ENCODE measurements at regions not wholly inside any gene's neighbourhood (a gene's known extent, or its start where the extent isn't known, plus 50 kb on each side); places are given as distances from the start of the nearest gene placed in this dataset.

GRCh38 chr6:137351890-137352289 lies 132.7 kb upstream of the IFNGR1 start:
- no peak for DNase-seq

DNA sequence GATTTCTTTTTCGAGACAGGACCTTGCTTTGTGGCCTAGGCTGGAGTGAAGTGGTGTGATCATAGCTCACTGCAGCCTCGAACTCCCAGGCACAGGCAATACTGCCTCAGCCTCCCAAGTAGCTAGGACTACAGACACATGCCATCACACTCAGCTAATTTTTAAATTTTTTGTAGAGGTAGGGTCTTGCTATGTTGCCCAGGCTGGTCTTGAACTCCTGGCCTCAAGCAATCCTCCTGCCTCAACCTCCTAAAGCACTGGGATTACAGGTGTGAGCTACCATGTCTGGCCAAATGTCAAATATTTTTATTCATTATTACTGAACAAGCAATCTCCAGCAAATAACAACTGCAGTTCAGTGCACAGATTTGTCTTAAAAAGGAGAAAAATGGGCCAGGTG lies 131.7 kb upstream of the IFNGR1 start:
- no peak for DNase-seq

GRCh38 chr6:137349856-137350830 lies 131.0 kb upstream of the IFNGR1 start:
- no peak for DNase-seq

DNA sequence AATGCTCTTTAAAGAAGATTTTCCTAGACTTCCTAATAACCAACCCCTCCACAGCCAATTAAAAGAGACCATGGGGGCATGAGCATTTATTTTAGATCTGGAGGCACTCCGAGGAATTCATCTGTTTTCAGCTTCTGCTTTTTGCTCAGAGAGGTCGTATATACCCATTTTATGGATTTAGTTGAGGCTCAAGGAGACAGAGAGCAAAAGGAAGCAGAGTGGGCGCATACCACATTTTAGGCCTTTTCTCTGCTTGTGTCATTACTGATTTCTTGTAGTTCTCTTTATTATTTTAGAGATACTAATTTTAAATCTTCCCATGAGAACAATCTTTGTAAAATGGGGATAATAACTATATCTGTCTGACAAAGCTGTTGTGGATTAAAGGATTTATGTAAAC lies 129.6 kb upstream of the IFNGR1 start:
- DNase-seq: no peak

GRCh38 chr6:137343241-137343640 lies 124.1 kb upstream of the IFNGR1 start:
- no peak for DNase-seq

DNA sequence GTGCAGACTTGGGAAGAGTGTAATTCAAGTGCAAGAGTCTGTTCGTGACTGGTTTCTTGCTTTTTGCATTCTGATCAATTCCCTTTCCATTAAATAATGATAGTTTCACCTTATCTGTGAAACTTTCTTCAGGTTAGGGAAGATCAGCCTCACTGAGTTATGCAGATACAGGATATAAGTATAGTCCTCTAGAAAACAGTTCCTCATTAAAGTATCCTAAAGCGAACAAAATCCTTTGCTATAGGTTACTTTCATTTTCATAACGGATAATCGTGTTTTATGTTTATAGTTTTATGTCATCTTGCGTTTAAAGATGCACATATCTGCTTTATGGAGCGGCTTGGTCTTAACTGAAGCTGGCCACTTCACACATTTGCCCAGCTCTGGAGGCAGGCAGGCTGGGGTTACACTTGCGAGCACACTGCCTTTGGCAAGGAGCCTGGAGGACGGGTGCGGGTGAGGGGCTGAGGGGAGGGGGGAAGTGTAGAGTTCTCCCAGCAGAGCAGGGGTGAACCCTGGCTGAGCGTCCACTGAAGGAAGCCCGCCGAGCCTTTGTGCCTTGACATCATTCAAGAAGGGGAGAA lies 123.5 kb upstream of the IFNGR1 start:
- DNase-seq: no peak

DNA sequence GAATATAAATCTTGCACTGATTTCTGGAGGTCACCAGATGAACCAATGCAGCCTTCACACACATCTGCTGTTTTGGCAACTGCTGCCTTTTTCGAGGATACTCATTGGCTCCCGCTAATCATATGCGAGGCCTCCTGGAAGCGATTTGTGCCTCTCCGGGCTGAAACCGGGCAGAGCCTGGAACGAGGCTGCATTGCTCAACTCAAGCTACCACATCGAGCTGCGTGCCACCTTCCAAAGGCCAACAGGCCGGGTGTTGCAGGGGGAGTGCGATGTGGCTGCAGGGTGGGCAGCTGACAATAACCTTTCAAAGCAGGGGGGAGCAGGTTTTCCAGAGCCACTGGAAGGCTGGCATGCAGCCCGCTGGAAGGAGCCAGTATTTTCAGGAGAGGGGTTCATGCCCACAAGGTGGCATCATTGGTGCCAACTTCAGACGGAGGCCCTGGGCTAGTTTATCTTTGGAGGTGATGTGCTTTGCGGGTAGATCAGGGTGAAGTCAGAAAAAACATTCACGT lies 122.6 kb upstream of the IFNGR1 start:
- no peak for DNase-seq

- no peak for DNase-seq
Observed at GRCh38 chr6:137339929-137340559, 120.9 kb upstream of the IFNGR1 start.

DNA sequence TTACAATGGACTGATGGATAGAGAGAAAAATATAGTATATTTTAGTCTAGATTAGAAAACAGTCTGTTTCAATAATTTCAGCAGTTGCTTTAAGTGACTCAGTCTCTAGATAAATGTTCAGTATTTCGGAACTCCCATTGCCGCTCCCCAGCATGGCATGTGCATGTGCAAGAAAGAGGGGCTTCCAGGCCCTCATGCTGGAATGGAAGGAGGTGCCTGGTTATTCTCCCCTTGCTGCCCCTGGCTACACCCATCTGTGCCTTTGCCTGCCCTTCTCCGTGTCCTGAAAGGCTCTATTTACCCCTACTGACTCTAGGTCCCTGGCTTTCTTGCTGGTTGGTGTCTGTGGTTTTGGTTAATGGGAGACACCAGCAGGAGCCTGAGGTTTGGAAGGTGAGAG lies 115.7 kb upstream of the IFNGR1 start:
- DNase-seq: no peak

DNA sequence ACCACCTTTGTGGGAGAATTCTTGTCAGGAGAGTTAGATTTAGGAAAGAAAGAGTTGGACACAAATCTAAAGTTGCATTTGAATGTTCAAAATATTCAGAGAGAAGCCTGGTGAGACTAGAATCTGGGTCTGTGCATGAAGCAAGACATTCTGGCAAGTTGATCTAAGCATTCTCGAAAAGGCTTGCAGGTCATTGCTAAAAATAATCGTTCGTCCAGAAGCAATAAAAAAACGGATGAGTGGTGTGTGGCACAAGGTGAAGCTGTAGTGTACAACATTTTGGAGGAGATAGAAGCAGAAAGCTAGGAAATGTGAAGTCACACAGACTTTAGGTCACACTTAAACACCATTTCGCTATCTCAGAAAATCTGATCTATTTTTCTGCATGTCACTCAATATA lies 114.9 kb upstream of the IFNGR1 start:
- DNase-seq: no peak

DNA sequence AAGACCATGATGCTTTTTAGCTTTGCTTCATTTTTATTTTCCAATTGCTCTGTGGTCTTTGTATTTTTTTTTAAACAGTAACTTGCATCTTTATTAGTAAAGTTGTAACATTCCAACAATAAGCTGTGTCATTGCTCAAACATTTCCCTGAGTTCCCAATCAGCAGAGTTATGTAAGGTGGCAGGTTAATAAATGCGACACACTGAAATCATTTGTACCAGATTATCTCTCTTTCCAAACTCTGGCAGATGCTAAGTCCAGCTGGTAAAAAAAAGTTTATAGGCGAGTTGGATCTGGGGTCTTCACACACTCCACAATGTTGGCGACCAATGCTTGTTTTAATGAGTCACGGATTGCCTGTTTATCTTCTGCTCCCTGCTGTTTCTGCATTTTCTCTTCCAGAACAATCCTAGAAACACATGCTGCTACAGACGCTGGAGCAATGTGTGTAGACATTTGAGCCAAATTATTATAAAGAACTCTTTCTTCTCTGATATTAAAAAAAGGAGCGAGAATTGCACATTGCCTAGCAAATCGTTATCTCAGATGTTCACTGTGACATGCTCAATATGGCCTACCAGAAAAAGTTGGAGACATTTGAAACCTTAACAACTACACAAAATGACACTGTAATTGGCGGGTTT lies 113.6 kb upstream of the IFNGR1 start:
- DNase-seq: no peak

GRCh38 chr6:137323860-137324259 lies 104.7 kb upstream of the IFNGR1 start:
- no peak for DNase-seq

DNA sequence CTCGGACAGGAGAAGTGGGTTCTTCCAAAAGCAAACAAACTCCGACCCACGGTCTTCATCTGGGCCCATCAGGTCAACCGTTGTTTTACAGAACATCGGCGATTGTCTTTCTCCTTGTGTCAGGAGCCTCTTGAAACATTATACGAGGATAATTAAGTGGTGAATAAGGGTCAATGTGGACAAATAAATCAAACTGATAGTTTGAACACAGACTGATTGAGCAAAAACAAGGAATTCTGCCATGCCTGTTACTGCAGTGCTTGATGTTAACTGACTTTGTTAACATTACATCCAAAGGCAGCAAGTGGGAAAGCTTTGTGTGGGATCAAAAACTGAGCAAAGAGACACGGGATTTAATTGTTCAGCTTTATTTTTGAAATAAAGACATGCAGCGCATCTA lies 101.1 kb upstream of the IFNGR1 start:
- no peak for DNase-seq

DNA sequence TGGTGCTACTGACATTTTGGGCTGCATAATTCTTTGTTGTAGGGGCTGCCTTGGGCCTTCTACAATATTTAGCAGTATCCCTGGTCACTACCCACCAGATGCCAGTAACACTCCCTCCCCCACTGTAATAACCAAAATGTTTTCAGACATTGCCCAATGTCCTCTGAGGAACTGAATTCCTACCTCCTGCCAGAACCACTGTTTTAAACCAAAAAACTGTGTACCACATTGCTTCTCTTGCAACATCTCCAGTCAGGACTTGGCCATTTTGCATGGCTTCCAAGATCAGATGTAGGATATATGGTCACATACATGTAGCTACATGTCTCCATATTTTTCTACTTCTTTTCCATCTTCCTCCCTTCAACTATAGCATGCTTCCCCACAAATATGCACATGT lies 97.4 kb upstream of the IFNGR1 start:
- no peak for DNase-seq

DNA sequence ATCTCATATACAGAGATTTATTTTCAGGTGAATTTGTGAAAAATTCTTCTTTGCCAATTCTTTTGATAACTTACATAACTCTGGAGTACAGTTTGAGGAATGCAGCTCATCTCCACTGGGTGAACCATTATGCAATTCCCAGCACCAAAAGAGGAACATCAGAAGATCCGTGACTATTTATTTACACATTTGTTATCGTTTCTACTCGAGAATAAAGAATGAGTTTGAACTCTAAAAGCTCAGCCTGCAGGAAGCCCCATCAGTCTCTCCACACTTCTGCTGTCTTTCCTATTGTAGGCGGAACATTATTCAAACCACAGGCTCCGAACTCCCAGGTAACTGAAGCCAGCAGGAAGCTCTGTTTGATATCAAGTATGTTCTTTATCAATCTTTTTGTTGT lies 95.9 kb upstream of the IFNGR1 start:
- no peak for DNase-seq

DNA sequence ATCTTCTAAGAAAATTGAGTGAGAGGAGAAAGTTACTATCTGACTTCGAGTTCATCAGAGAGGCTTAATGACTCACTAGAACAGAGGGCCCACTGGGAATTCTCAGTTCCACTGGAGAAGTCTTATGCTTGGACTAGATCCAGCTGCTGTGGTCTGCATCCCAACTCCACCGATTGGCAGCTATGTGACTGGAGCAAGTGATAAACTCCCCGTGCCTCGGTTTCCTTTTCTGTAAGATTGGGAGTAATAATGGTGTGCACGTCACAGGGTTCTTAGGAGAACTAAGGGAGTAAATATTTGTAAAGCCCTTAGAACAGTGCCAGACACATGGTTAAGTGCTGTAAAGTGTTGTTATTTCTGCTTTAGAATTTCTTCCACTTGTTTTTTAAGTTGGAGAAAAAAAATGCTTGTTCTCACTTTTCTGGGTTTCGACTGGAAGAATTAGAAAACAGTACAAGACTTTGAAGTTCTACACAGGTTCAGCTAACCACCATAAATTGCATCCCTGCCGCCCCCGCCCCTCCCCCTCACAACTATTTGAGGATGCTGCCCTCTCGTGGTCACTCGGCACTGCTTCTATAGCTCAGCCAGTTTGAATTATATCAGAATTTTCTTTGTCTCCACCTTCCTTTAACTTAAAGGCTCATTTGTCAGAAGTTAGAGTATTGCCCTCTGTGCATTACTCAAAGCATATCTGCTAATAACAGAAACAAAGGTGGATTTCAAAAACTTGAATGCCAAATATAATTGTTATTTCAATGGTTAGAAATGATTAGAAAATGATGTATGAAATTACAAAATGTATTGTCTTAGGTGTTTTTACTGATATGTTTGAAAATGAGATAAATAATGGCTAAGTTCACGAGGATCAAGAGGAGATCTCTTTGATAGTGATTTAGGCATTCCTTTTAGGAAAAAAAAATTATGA lies 95.0 kb upstream of the IFNGR1 start:
- DNase-seq: peak; percentile 2

DNA sequence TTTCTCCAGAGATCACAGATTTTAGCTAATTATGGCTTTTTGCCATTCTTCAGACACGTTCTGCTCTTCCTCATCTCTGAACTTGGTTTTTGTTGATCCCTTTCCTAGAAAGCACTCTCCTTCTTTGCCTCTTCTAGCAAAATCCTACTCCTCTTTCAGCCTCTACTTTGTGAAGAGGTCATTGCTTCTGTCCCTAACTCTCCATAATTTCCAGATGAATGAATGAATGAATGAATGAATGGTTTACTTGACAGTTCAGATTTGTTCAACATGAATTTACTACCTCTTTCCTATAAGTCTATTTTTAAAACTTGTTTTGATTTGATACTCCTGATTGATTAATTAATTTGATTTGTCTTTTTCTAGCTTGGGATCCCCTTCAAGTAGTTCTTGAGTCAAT lies 94.0 kb upstream of the IFNGR1 start:
- no peak for DNase-seq

DNA sequence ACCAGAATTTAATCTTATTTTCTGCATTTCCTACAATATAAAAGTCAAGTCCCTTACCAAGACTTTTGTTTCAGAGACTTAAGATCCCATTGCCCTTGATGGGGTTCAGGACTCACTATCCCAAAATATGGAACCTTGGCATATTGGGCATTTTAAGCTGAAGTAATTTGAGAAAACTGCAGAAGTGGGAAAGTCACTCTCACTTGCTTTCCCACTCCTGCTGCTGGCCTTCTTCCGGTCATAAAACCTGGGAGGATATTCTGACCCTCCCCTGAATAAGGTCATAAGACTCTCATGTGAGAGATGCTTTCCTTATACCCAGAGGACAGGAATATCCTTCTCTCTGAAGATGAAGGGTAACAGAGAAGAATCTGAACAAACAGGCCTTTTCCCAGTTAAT lies 92.8 kb upstream of the IFNGR1 start:
- DNase-seq: no peak

GRCh38 chr6:137309078-137309762 lies 90.0 kb upstream of the IFNGR1 start:
- no peak for DNase-seq

DNA sequence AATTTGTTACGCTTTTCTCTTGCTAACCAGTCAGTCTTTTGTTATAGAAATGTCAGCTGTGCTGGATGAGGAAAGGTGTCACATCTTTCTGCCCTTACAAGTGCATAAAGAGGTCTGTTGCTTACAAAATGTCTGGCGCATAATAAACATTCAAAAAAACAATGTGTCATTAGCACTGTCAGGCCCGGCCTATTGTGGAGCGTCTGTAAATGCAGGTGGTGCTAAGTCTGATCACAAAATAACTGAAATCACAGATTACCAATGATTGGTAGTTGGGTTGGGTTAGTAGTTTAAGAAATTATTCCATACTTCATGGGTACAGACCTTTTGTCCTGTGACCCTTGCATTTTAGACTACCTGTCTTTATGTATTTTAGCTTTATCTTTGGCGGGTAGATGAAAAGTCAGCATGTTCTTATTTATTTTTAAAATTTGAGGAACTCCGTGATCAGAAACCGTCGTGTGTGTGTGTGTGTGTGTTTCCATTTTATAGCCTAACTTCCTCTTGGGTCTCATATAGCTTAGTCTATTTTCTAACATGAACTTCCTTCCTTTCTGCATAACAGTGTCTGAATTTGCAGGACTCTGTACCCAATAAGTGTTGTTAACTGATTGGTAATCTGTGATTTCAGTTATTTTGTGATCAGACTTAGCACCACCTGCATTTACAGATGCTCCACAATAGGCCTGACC lies 88.1 kb upstream of the IFNGR1 start:
- no peak for DNase-seq

DNA sequence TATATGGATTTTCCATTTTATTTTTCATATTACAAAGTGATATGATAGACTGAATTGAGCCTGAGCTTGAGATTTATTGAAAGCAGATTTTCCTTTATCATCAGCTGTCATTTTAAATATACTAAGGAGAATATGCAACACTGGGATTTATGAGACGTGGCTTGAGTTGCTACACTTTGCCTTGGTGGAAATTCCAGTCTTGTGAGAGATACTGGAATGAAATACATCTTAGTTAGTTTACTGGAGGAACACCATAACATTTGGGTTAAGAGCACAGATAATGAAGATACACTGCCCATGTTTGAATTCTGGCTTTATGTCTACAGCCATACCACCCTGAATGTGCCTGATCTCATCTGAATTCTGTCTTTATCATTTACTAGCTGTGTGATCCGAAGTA lies 86.5 kb upstream of the IFNGR1 start:
- no peak for DNase-seq
